Loucy (cell line): ENCODE measurements at regions not wholly inside any gene's neighbourhood (a gene's known extent, or its start where the extent isn't known, plus 50 kb on each side); places are given as distances from the start of the nearest gene placed in this dataset.

Experiments used
- CTCF ChIP-seq: fragments of 200-600 bp; sonication (generic); conservative IDR thresholded peaks from 2 replicates; pipeline ENCODE4 v1.5.1; 2014; ENCODE audit warnings: mild to moderate bottlenecking, antibody characterized with exemption, low read length
- EZH2phosphoT487 ChIP-seq: fragments of 200-600 bp; IDR thresholded peaks from 2 replicates; pipeline ENCODE4 v1.6.1; 2018; ENCODE audit warnings: antibody characterized with exemption, mild to moderate bottlenecking, moderate library complexity, borderline replicate concordance

GRCh38 chr18:45335282-45336043 lies 279.8 kb upstream of the SLC14A2 start:
- no peak for TF ChIP-seq CTCF
- TF ChIP-seq EZH2phosphoT487 = no peak
